ENCODE measurements at regions not wholly inside any gene's neighbourhood (a gene's known extent, or its start where the extent isn't known, plus 50 kb on each side); places are given as distances from the start of the nearest gene placed in this dataset.
A peak's percentile ranks its signal among the peaks of the same experiment; 100 is the strongest.

- Histone ChIP-seq H4K8ac (replicated peaks; ENCODE audit: insufficient read length, low read depth, low read length) (no peak overlapping the region), H3K79me1 (ENCODE audit: insufficient read depth, low read depth, low read length, poor library complexity, severe bottlenecking) (no peaks in the 10 kb centered on the region), H3K27ac (ENCODE audit: insufficient read length, low read depth, low read length) (no peak overlapping the region), H3K23ac (ENCODE audit: insufficient read length, low read depth, low read length) (no peak overlapping the region), H3T11ph (ENCODE audit: low read length) (no peak overlapping the region), H2AFZ (ENCODE audit: low read length) (no peak overlapping the region), H2BK15ac (ENCODE audit: low read depth, low read length) (no peak overlapping the region), H3K23me2 (ENCODE audit: insufficient read length, low read depth, low read length, poor library complexity, severe bottlenecking) (no peaks in the 10 kb centered on the region), H3K9ac (ENCODE audit: extremely low read depth, insufficient read length, low read length) (no peak overlapping the region), H3K18ac (ENCODE audit: insufficient read length, low read depth, low read length) (no peak overlapping the region), H2BK12ac (ENCODE audit: insufficient read length, low read depth, low read length) (no peak overlapping the region), H4K91ac (ENCODE audit: insufficient read length, low read depth, low read length) (no peak overlapping the region), H3K56ac (ENCODE audit: insufficient read length, low read depth, low read length) (no peak overlapping the region), H3K27me3 (ENCODE audit: insufficient read depth, low read length) (no peaks in the 10 kb centered on the region), H4K20me1 (ENCODE audit: control insufficient read depth, insufficient read depth, insufficient read length) (no peaks in the 10 kb centered on the region), H2BK120ac (ENCODE audit: low read depth, low read length, poor library complexity, severe bottlenecking) (no peak overlapping the region), H2AK5ac (ENCODE audit: insufficient read length, low read length) (no peak overlapping the region), H4K5ac (ENCODE audit: insufficient read length, low read depth, low read length) (no peak overlapping the region), H3K79me2 (ENCODE audit: insufficient read depth, low read length) (no peaks in the 10 kb centered on the region), H2BK5ac (ENCODE audit: insufficient read length, low read length) (no peak overlapping the region), H3K4me1 (ENCODE audit: insufficient read depth, low read length) (no peaks in the 10 kb centered on the region), H3K14ac (ENCODE audit: insufficient read depth, low read length) (no peak overlapping the region), H3K9me3 (ENCODE audit: control insufficient read depth, low read depth, low read length) (no peaks in the 10 kb centered on the region), H3K4me2 (ENCODE audit: insufficient read depth, insufficient read length, low read length) (no peak overlapping the region), H3K4ac (ENCODE audit: low read depth, low read length) (no peak overlapping the region), H2BK20ac (ENCODE audit: low read depth, low read length, poor library complexity, severe bottlenecking) (no peak overlapping the region)
- Mint-ChIP-seq H3K9me3 (no peaks in the 10 kb centered on the region), H3K4me3 (no peak overlapping the region), H3K27ac (no peak overlapping the region), H3K27me3 (ENCODE audit: low read depth) (no peaks in the 10 kb centered on the region), H3K36me3 (ENCODE audit: insufficient read depth in 1 of 3, low read depth in 3 of 3) (no peaks in the 10 kb centered on the region), H3K4me1 (peaks cover 0 to 5% of the 10 kb centered on the region in 2 experiments; a peak in 2 of 4 replicates)
- TF ChIP-seq CTCF (conservative IDR thresholded peaks at IDR 0.05): peak; percentile 25; the same call in 2 of the 3 replicates
- DNase-seq: no peak
Observed at GRCh38 chr7:88462799-88463198, 156.1 kb upstream of the STEAP4 start.
